ENCODE measurements at regions not wholly inside any gene's neighbourhood (a gene's known extent, or its start where the extent isn't known, plus 50 kb on each side); places are given as distances from the start of the nearest gene placed in this dataset.

GRCh38 chr19:34832581-34833112 is 59.6 kb upstream of the ZNF599 start:
- no peaks in the 10 kb centered on the region for H3K79me2 ChIP-seq (ENCODE audit: low read length)
- no peak overlapping the region for H3K27ac ChIP-seq (ENCODE audit: low read length)
- H3K4me1 ChIP-seq (ENCODE audit: insufficient read depth, low read length): peaks cover 4% of the 10 kb centered on the region; the same call in 1 of the 2 replicates
- H3K9me3 ChIP-seq (ENCODE audit: low read length): no peaks in the 10 kb centered on the region
- intact Hi-C loops (cut with micrococcal nuclease): no loop called here
- no peak for TF ChIP-seq CTCF (conservative IDR thresholded peaks at IDR 0.05; ENCODE audit: low read depth, low read length)
- TF ChIP-seq EZH2 (IDR thresholded peaks at IDR 0.05; ENCODE audit: low read length, unreplicated experiment): no peak
- no peak for TF ChIP-seq EZH2phosphoT487 (IDR thresholded peaks at IDR 0.05; ENCODE audit: borderline replicate concordance, low read length)
- no peak overlapping the region for H3K4me2 ChIP-seq (ENCODE audit: low read length)
- BruUV-seq (replicated peaks): no TSS peak
- H4K20me1 ChIP-seq (ENCODE audit: low read length): no peaks in the 10 kb centered on the region
- no peaks in the 10 kb centered on the region for H3F3A ChIP-seq (ENCODE audit: low read length, unreplicated experiment)
- CTCF ChIA-PET: no interaction called here
- DNase-seq (no peak), ATAC-seq (no peak)
- no peaks in the 10 kb centered on the region; the same call in 1 of the 2 replicates for H3K27me3 ChIP-seq (ENCODE audit: low read length)
- no peak overlapping the region for H3K4me3 ChIP-seq (ENCODE audit: low read length)
- no peak overlapping the region for H3K9ac ChIP-seq (ENCODE audit: low read length)
- no peak overlapping the region for H2AFZ ChIP-seq (ENCODE audit: low read length)
- no peaks in the 10 kb centered on the region for H3K36me3 ChIP-seq (ENCODE audit: low read depth, low read length)
- no peaks in the 10 kb centered on the region for H3K9me2 ChIP-seq (replicated peaks; ENCODE audit: low read length)
- POLR2A ChIA-PET (ENCODE audit: unreplicated experiment): no interaction called here

- ATAC-seq (no peak), DNase-seq (no peak)
- no peaks in the 10 kb centered on the region for H3F3A ChIP-seq (ENCODE audit: low read length, unreplicated experiment)
- intact Hi-C loops (cut with micrococcal nuclease): no loop called here
- POLR2A ChIA-PET (ENCODE audit: unreplicated experiment): no interaction called here
- no peak overlapping the region for H3K4me3 ChIP-seq (ENCODE audit: low read length)
- H3K9me3 ChIP-seq (ENCODE audit: low read length): no peaks in the 10 kb centered on the region
- H4K20me1 ChIP-seq (ENCODE audit: low read length): no peaks in the 10 kb centered on the region
- CTCF ChIA-PET: no interaction called here
- H3K4me1 ChIP-seq (ENCODE audit: insufficient read depth, low read length): no peaks in the 10 kb centered on the region; the same call in 1 of the 2 replicates
- BruUV-seq (replicated peaks): no TSS peak
- no peaks in the 10 kb centered on the region for H3K79me2 ChIP-seq (ENCODE audit: low read length)
- no peak overlapping the region for H3K9ac ChIP-seq (ENCODE audit: low read length)
- no peaks in the 10 kb centered on the region; the same call in 1 of the 2 replicates for H3K27me3 ChIP-seq (ENCODE audit: low read length)
- no peaks in the 10 kb centered on the region for H3K9me2 ChIP-seq (replicated peaks; ENCODE audit: low read length)
- no peak overlapping the region for H2AFZ ChIP-seq (ENCODE audit: low read length)
- no peak overlapping the region for H3K4me2 ChIP-seq (ENCODE audit: low read length)
- H3K27ac ChIP-seq (ENCODE audit: low read length): no peak overlapping the region
- TF ChIP-seq CTCF (conservative IDR thresholded peaks at IDR 0.05; ENCODE audit: low read depth, low read length): no peak
- no peak for TF ChIP-seq EZH2 (IDR thresholded peaks at IDR 0.05; ENCODE audit: low read length, unreplicated experiment)
- no peak for TF ChIP-seq EZH2phosphoT487 (IDR thresholded peaks at IDR 0.05; ENCODE audit: borderline replicate concordance, low read length)
- no peaks in the 10 kb centered on the region for H3K36me3 ChIP-seq (ENCODE audit: low read depth, low read length)
Measured at GRCh38 chr19:34831714-34832113, 58.7 kb upstream of the ZNF599 start.

GRCh38 chr19:34828156-34828555 is 55.1 kb upstream of the ZNF599 start:
- H3K27ac ChIP-seq (ENCODE audit: low read length): no peak overlapping the region
- no peak for TF ChIP-seq CTCF (conservative IDR thresholded peaks at IDR 0.05; ENCODE audit: low read depth, low read length)
- no peaks in the 10 kb centered on the region for H3K4me1 ChIP-seq (ENCODE audit: insufficient read depth, low read length)
- no peaks in the 10 kb centered on the region for H4K20me1 ChIP-seq (ENCODE audit: low read length)
- no peak overlapping the region for H2AFZ ChIP-seq (ENCODE audit: low read length)
- intact Hi-C loops (cut with micrococcal nuclease): no loop called here
- H3K4me2 ChIP-seq (ENCODE audit: low read length): no peak overlapping the region
- ATAC-seq: no peak
- no peak overlapping the region for H3K9ac ChIP-seq (ENCODE audit: low read length)
- POLR2A ChIA-PET (ENCODE audit: unreplicated experiment): interaction anchor here (0.7 kb wide), 1 partner anchor 98 kb away, joined by 4 read pairs; no protein-coding TSS in a partner anchor
- no peaks in the 10 kb centered on the region for H3K36me3 ChIP-seq (ENCODE audit: low read depth, low read length)
- no peaks in the 10 kb centered on the region for H3K9me3 ChIP-seq (ENCODE audit: low read length)
- no peaks in the 10 kb centered on the region for H3K9me2 ChIP-seq (replicated peaks; ENCODE audit: low read length)
- no TSS peak for BruUV-seq (replicated peaks)
- no peak for DNase-seq
- no peaks in the 10 kb centered on the region for H3K79me2 ChIP-seq (ENCODE audit: low read length)
- H3K27me3 ChIP-seq (ENCODE audit: low read length): no peaks in the 10 kb centered on the region
- CTCF ChIA-PET: no interaction called here
- H3F3A ChIP-seq (ENCODE audit: low read length, unreplicated experiment): no peaks in the 10 kb centered on the region
- no peak overlapping the region for H3K4me3 ChIP-seq (ENCODE audit: low read length)
